GM21576 (cell line): ENCODE measurements at regions not wholly inside any gene's neighbourhood (a gene's known extent, or its start where the extent isn't known, plus 50 kb on each side); places are given as distances from the start of the nearest gene placed in this dataset.
"Not testable (repeated sequence)": the region's sequence is repeated elsewhere in the genome, so short reads cannot be mapped to it uniquely, and the experiment has no call there.

Source experiments
- ATAC-seq: cut with Tn5 transposase; IDR thresholded peaks from one replicate; pipeline ENCODE4 v1.9.1; 2021; ENCODE audit warnings: mild to moderate bottlenecking, moderate library complexity; ENCODE audit not compliant: unreplicated experiment

GRCh38 chr13:110809871-110810486 lies 96.5 kb downstream of the ING1 start:
- no peak for ATAC-seq

GRCh38 chr13:110811008-110811720 lies 97.7 kb downstream of the ING1 start:
- ATAC-seq, result no peak

- no peak for ATAC-seq
These were observed 98.2 kb downstream of the ING1 start for GRCh38 chr13:110811771-110812120.

- ATAC-seq, result no peak
These were observed 98.8 kb downstream of the ING1 start for GRCh38 chr13:110812121-110812868.

DNA sequence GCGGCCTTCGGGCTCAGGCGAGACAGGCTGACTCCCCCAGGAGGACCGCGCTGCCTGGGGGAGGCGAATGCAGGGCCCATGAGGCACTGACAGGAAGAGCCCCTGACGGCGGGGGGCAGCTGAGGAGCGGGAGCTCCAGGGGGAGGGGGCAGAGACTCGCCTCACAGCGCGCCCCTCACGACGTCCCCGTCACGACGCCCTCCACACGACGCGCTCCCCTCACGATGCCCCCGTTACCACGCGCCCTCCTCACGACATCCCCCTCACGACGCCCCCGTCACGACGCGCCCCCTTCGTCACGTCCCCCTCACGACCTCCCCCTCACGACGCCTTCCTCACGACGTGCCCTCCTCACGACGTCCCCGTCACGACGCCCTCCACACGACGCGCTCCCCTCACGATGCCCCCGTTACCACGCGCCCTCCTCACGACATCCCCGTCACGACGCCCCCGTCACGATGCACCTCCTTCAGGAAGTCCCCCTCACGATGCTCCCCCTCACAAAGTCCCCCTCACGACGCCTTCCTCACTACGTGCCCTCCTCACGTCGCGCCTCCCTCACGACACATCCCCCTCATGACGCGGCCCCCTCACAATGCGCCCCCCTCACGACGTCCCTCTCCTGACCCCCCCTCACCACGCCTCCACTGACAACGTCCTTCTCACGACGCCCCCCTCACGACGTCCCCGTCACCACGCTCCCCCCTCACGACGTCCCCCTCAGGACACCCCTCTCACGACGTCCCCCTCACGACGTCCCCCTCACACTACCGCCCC lies 99.6 kb downstream of the ING1 start:
- ATAC-seq, result no peak

DNA sequence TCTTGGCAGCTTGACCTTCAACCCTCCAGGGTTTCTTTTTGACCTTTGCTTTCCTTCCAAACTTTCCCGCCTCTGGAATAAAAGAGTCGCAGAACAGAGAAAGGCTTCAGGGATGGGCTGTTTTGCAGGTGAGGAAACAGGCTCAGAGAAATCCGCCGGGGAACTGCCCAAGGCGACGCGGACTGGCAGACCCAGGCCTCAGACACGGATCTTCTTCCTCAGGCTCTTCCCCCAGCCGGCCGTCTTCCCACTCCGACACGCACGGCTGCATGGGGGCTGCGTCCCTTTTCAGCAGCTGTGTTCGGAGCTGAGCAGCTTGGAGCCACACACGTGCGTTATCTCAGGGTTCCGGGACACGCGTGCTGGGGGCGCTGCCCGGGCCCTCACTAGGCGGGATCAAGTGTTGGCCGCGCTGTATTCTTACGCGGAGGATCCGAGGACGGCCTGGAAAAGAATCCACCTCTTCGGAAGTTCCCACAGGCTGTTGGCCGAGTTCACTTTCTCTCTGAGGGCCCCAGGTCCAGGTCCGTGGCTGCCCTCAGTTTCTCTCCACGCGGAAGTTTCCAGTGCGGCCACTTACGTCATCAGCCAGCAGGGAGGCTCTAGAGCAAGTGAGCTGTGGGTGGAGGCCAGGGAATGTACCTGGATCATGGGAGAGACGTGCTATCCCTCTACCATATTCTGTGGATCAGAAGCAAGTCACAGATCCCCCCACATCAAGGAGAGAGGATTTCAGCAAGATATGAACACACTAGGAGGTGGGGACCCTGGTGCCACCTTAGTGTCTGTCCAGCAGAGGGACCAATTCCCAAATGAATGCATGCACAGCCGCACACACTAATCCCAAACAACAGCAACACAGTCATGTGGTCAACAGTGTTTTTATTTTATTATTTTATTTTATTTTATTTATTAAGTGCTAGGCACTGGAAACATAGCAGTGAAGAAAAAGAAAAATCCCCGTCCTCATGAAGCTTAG lies 100.4 kb downstream of the ING1 start:
- no peak for ATAC-seq

DNA sequence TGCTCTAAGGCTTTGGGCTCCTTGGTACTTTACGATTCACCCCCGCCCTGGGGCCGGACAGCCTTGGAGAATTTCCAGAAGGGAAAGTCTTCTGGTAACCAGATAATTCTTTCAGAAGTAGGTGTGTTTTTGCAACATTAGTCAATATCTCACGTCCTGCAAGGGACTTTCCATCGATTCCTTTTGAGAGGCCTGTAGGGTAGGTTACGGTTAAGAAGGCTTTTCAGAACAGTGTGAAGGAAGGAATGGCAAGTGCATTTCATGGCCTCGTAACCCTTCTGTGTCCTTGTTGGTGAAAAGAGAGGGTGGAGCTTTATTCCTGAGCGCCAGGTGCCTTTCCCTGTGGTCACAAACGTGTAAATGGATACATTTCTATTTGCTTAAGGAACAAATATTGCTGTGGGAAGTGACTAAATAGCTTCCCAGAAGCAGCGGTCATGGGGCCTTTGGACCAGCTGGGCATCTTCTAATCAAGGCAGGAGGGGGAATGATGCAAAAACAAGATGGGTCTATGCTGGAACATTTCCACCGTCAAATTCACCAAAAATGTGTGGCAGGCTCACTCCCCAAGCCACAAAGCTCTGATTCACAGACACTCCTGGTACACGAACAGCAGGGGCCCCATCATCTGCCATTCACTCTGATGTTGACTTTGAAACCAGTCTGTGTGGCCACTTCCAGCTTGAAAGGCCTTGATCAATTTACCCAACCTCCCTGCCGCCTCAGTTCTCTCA lies 99.2 kb downstream of the ANKRD10 start:
- no peak for ATAC-seq

- ATAC-seq, result no peak
These were observed 98.4 kb downstream of the ANKRD10 start for GRCh38 chr13:110816500-110816899.

- ATAC-seq, result no peak
These were observed 97.7 kb downstream of the ANKRD10 start for GRCh38 chr13:110817143-110817542.

DNA sequence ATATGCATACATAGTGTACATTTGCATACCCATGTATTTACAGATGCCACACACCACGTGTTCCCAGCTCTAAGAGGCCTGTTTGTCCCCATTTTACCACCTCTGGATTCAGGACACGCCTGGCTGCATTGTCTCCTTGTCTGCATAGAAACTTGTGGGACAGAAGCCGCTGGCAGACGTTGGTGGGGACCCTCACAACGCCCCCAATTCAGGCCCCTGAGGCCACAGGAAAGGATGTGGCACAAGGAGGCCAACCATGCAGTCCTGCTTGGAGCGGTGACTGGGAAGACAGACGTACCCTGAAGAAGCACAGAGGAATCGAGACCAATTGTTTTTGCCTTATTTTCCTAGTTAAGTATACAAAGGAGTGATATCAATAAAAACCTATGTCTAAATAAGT lies 96.1 kb downstream of the ANKRD10 start:
- no peak for ATAC-seq

DNA sequence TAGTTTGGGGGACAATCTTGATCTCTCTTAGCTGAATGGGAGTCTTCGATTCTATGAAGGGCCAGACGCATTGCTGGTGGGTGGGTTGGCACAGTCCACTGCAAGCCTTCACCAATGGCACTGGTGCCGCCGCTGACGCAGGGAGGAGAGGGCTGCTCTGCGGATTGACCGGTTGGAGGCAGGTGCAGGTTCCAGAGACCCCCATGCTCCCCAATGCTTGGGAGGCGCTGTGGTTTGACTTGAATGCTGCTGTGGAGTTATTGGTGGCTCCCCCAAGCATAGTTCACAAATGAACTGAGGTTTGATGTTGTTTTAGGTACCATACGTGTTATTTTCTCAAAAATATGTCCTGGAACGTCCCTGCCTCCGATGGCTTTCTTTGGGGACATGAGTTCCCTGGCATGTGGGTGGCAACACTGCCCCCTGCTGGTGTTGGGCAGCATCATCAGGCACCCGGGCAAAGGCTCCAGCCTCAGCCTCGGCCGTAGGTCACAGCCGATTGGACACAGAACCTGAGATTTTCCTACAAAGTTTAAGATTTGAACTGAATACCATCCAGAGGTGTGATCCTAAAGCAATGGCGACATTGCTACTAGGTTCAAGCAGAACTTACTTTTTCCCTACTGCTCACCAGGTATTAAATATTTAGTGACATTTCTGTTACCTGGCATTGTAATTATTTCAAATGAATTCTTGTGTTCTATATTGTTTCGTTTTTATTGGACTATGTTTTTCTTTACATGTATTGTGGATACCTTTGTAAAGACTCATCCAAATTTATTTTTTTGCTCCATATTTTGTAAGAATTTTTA lies 95.5 kb downstream of the ANKRD10 start:
- ATAC-seq, result peak; percentile 93

DNA sequence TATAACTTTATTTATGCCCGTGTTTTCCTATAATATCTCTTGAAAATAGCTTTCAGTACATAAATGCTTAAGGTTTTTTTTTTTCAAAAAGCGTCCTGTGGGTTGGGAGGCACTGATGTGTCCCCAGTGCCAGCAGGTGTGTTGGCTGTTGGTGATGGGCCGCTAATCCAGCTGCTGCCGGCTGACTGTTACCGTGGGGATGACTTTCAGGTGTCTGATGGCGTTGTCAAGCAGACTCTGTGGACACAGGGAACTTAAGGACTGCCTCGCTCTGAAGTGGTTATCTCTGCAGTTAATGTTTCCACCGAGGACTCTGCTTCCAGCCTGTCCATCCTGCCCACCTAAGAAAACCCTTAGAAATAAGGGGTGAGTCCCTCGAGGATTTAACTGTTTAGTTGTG lies 94.5 kb downstream of the ANKRD10 start:
- no peak for ATAC-seq

- not testable (repeated sequence) for ATAC-seq
These were observed 92.8 kb downstream of the ANKRD10 start for GRCh38 chr13:110821837-110822668.

DNA sequence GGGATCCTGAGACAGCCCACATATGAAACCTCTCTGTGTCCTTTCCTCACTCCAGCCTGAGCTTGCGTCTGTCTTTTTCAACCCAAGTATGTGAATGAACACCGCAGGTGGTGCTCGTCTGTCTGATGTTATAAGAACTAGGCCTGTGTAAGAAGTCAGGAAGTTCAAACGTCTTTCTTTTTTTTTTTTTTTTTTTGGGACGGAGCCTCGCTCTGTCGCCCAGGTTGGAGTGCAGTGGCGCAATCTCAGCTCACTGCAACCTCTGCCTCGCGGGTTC lies 92.3 kb downstream of the ANKRD10 start:
- ATAC-seq, result no peak

DNA sequence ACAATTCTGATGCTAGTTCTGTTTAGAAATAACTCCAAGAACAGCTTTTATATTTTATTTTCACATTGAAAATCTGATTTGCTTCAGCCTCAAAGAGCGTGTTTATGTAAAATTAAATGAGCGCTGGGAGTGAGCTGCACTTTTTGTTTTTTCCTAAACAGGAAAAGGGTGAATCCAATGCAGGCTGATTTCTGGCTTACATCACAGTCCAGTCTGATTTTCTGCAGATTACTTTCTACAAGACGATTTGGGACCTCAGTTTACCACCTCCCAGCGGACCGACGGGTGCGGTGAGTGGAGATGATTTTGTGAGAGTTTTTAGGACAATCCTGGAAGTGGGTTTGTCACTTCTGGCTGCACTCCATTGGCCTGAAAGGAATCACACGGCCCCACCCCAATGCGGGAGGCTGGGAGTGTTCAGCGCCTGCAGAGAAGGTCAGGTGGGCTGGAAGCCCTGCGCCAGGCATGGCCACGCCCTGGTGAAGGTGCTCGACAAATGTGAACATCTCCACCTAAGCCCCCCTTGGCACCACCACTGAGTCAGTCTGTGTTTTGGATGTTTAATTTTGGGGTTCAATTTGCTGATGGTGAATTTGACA lies 90.1 kb downstream of the ANKRD10 start:
- ATAC-seq, result no peak

DNA sequence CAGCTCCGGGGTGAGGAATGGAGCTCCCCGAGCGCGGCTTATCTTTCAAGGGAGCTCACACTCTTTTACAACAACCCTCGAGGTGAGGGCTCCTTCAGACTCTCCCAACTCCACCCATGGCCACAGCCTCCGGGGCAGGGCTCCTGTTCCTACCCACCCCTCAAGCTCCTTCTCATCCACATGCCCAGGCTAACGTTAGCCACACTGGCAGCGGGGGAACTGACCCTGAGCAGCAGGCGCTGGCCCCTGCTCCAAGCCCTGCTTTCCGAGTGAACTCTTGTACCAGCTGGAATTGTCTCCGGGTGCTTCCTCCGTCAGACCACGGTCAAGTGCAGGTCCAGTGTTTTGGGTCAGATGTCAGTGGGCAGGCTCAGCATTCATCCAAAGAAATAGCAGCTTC lies 89.4 kb downstream of the ANKRD10 start:
- no peak for ATAC-seq

- no peak for ATAC-seq
These were observed 88.8 kb downstream of the ANKRD10 start for GRCh38 chr13:110826101-110826500.
